HG03439 (cell line): ENCODE measurements at regions not wholly inside any gene's neighbourhood (a gene's known extent, or its start where the extent isn't known, plus 50 kb on each side); places are given as distances from the start of the nearest gene placed in this dataset.

Experiments
- ATAC-seq: cut with Tn5 transposase; IDR thresholded peaks from one replicate; pipeline ENCODE4 v1.9.1; 2021; ENCODE audit warnings: mild to moderate bottlenecking, moderate library complexity; ENCODE audit not compliant: unreplicated experiment

GRCh38 chr11:128232588-128232987 lies 354.8 kb downstream of the ETS1 start:
- ATAC-seq: no peak

DNA sequence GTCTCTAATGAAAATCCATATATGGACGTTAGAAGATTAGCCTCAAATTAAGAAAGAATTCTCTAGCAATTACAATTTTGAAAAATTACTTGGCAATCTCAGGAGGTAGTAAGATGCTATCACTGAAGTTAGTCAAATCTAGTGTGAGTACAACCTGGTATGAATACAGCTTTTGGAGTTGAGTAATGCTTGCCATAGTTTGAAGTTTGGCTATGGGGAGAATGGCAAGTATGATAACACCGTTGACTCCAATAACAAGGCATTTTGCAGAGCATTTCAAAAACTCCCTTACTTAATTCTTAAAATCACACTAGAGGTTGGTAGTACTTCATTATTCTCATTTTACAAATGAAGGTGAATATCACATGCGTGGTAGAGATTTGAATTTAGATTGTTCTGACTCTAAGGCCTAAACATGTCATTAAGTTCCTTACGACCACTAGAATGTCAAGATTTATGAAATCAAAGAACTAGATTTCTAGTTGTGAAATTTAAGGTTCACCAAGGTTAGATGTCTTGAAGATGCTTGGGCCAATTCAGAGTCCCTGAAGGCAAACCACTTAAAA lies 355.4 kb downstream of the ETS1 start:
- ATAC-seq: no peak

GRCh38 chr11:128227466-128227865 lies 359.9 kb downstream of the ETS1 start:
- no peak for ATAC-seq

DNA sequence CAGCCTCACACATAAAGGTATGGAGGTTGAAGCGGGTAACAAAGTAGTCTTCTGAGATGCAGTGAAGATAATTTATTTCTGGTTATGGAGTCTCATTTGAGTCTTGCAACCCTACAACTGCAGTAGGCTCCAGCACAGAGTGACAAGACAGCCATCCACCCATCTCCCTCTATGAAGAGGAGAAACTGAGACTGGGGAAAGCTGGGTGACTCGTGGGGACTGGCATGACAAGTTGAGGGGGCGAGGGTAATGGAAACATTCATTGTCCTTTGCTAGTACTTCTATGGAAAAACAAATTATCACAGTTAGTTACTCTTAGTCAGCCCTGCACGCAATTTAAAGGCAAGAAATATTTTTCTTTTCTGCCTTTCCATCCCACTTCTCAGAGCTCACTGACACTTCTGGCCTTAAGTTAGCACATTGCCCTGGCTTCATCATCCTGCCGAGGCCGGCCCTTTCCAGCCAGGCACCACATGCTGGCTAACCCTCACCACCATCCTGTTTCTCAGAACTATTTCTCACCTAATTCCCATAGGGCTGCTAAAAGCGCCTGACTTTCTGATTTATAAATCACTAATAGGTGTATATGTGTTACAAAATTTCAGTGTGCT lies 361.1 kb downstream of the ETS1 start:
- ATAC-seq: no peak

GRCh38 chr11:128222245-128222884 lies 365.0 kb downstream of the ETS1 start:
- ATAC-seq: no peak

DNA sequence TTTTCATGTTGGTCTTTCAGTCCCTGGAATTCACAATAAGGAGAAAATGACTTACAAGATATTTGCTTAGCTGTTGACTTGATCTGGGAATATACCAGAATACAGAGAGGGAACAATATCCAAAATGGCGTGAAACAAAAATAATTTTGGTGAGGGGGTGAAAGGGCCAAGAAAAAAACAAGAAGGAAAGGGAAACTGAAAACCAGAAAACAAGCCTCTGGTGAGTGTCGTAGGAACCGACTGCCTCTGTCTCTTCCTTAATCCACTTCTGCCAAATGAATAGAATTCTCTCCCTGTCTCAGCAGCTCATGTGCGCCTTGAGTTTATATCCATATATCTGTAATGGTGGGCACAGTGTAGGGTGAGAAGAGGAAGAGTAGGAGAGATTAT lies 367.6 kb downstream of the ETS1 start:
- ATAC-seq: no peak

DNA sequence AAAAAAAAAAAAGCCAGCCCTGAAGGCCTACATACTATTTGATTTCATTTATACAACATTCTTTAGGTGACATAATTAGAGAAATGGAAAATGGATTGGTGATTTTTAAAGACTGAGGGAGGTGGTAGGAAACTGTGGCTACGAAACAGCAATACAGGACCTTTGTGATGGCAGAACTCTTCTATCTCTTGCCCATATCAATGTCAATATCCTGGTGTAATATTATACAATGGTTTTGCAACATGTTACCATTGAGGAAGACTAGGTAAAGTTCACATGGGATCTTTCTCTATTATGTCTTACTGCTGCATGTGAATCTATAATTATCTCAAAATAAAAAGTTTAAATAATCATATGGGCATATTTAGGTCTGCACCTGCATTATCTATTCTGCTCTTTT lies 371.2 kb downstream of the ETS1 start:
- no peak for ATAC-seq

DNA sequence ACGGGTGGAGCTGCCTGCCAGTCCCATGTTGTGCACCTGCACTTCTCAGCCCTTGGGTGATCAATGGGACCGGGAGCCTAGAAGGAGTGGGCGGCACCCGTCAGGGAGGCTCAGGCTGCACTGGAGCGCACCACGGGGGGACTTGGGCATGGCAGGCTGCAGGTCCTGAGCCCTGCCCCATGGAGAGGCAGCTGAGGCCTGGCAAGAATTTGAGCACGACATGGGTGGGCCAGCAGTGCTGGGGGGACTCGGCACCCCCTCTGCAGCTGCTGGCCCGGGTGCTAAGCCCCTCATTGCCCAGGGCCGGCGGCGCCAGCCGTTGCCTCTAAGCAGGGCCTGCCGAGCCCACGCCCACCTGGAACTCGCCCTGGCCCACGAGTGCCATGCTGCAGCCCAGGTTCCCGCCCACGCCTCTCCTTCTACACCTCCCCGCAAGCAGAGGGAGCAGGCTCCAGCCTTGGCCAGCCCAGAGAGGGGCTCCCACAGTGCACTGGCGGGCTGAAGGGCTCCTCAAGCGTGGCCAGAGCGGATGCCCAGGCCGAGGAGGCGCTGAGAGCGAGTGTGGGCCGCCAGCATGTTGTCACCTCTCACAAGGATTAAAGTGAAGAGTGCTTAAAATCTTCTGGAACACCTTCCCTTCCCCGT lies 372.0 kb downstream of the ETS1 start:
- no peak for ATAC-seq

- no peak for ATAC-seq
Observed at GRCh38 chr11:128214263-128214662, 373.1 kb downstream of the ETS1 start.

GRCh38 chr11:128213461-128213860 lies 373.9 kb downstream of the ETS1 start:
- ATAC-seq: no peak

GRCh38 chr11:128212324-128212723 lies 375.0 kb downstream of the ETS1 start:
- ATAC-seq: no peak

- no peak for ATAC-seq
Observed at GRCh38 chr11:128210148-128210940, 377.0 kb downstream of the ETS1 start.

GRCh38 chr11:128209138-128209435 lies 378.3 kb downstream of the ETS1 start:
- ATAC-seq: no peak

DNA sequence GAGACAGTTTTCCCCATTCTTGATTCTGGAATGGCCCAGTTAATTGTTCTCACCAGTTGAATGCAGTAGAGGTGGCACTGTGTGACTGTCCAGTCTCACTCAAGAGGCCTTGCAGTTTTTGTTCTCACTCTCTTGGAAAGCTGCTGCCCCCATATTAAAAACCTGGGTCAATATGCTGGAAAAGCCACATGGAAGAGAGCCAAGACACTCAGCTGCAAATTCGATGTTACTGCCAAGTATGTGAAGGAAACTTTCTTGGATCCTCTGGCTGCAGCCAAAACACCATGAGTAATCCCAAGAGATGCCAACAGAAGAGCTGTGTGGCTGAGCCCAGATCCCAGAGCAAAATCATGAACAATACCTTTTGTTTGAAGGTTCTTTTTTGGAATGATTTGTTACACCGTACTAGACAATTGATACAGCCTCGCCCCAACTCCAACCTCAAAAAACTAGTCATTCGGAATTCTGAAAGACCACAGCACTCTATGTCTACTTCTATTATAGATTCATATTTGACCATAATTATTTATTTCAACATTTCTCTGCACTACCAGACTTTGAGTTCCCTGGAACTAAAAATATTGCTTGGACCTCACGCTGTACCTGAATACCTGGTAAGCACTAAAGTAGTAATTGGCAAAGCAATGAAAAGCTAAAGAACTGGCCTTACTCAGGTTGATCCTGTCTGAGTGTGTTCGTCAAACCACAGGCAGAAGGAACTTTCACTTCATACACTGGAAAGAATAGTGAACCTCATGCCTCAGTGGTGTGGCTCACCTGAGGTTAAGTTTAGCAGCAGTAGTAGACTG lies 378.8 kb downstream of the ETS1 start:
- ATAC-seq: no peak

GRCh38 chr11:128207861-128208321 lies 379.5 kb downstream of the ETS1 start:
- ATAC-seq: no peak

DNA sequence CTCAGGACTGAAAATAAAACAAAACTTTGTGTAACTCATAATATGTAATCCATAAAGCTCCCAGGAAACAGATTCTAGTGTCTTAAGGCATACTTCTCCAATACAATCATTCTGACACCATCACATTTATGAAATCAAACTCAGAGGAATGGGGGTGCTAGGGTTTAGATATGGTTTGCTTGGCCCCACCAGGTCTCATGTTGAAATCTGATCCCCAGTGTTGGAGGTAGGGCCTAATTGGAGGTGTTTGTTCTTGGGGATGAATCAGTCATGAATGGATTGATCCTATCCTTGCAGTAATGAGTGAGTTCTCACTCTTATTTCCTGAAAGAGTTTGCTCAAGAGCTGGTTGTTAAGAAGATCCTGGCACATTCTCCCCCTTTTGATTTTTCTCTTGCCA lies 380.9 kb downstream of the ETS1 start:
- ATAC-seq: no peak

DNA sequence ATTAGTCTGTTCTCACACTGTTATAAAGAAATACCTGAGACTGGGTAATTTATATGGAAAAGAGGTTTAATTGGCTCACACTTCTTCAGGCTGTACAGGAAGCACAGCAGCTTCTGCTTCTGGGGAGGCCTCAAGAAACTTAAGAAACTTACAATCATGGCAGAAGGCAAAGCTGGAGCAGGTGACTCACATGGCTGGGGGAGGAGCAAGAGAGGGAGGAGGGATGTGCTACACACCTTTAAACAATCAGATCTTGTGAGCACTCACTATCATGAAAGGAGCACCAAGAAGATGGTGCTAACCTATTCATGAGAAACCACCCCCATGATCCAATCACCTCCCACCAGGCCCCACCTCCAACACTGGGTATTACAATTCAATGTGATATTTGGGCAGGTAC lies 381.6 kb downstream of the ETS1 start:
- ATAC-seq: no peak

GRCh38 chr11:128204898-128205297 lies 382.5 kb downstream of the ETS1 start:
- no peak for ATAC-seq

DNA sequence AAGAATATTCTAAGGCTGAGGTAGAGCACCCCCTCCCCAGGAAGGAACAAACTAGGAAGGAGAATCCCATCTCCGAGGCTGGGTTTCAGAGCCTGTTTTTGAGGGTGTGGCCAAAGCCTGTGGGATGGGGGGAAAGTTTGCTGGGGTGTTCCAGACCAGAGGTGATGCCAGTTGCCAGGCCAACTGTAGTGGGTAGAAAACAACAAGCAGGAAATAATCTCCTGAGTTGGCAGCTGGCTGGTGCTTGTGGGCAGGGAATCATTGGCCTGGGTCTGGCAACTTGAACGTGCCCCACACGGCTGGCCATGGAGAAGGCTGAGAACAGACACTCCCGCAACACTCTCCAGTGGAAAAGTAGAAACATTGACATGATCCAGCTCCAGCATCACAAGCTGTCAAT lies 385.6 kb downstream of the ETS1 start:
- no peak for ATAC-seq

- ATAC-seq: no peak
Observed at GRCh38 chr11:128201009-128201408, 386.3 kb downstream of the ETS1 start.

- no peak for ATAC-seq
Observed at GRCh38 chr11:128200467-128200866, 386.9 kb downstream of the ETS1 start.
